ENCODE measurements at regions not wholly inside any gene's neighbourhood (a gene's known extent, or its start where the extent isn't known, plus 50 kb on each side); places are given as distances from the start of the nearest gene placed in this dataset.
A peak's percentile ranks its signal among the peaks of the same experiment; 100 is the strongest.

DNA sequence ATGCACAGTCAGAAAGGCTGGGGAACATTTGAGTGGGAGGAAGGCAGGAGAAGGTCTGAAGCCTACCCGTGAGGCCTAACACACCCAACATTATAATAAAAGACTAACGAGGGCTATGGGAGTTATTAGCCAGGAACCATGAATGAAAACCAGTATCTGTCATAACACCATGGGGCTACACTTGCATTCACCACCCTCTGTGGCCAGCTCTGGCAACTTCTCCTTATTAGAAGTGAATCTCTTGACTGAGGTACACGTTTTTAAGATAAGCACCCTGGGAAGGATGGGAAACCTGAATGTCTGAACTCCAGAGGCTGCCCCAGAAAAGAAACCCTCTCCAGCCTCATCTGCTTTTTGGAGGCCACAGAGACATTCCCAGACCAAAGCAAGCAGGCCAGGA is 204.3 kb upstream of the RAB4A start:
- Histone ChIP-seq H3K4me1 (peaks cover 0 to 49% (median 7%) of the 10 kb centered on the region in 3 donors), H3K27ac (no peak overlapping the region), H3K9me3 (no peaks in the 10 kb centered on the region), H3K36me3 (no peaks in the 10 kb centered on the region), H3K27me3 (no peaks in the 10 kb centered on the region), H3K4me3 (no peak overlapping the region)
- no peak for TF ChIP-seq EP300 (IDR thresholded peaks at IDR 0.05)
- TF ChIP-seq POLR2A (IDR thresholded peaks at IDR 0.05) = no peak
- no peak for TF ChIP-seq POLR2AphosphoS5 (IDR thresholded peaks at IDR 0.05)
- TF ChIP-seq CTCF (IDR thresholded peaks at IDR 0.05) = no peak
- WGBS, 2 donors (ENCODE audit: low coverage in 1 of 2) = 88 to 92% methylated on average over 2 to 3 of the region's 3 CpGs
- ATAC-seq = no peak

DNA sequence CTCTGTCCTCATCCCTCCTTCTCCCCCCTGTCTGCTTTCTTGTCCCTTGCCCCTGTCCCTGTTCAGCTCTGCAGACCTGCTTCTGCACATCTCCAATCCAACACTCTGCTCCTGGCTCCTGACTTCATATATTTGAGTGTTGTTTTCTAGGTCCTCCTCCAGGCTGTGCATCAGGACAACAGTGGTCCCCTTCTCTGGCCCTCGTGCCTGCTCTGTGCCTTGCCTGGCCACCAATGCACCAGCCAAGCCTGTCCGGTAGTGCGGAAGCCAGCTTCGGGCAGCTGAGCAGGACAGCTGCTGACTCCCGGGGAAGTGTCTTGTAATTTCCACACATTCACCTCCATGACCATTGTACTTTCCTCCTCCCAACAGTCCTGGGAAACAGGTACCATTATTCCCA is 203.4 kb upstream of the RAB4A start:
- Histone ChIP-seq H3K27ac (no peak overlapping the region), H3K4me1 (peaks cover 0 to 40% (median 3%) of the 10 kb centered on the region in 3 donors), H3K36me3 (no peaks in the 10 kb centered on the region), H3K9me3 (no peaks in the 10 kb centered on the region), H3K4me3 (no peak overlapping the region), H3K27me3 (no peaks in the 10 kb centered on the region)
- ATAC-seq = no peak
- WGBS, 2 donors (ENCODE audit: low coverage in 1 of 2) = 80% methylated on average over 5 of the region's 5 CpGs; no CpG with 5 or more reads in 1 of the 2 donors
- TF ChIP-seq CTCF (IDR thresholded peaks at IDR 0.05) (no peak), EP300 (IDR thresholded peaks at IDR 0.05) (no peak), POLR2A (IDR thresholded peaks at IDR 0.05) (no peak), POLR2AphosphoS5 (IDR thresholded peaks at IDR 0.05) (no peak)

DNA sequence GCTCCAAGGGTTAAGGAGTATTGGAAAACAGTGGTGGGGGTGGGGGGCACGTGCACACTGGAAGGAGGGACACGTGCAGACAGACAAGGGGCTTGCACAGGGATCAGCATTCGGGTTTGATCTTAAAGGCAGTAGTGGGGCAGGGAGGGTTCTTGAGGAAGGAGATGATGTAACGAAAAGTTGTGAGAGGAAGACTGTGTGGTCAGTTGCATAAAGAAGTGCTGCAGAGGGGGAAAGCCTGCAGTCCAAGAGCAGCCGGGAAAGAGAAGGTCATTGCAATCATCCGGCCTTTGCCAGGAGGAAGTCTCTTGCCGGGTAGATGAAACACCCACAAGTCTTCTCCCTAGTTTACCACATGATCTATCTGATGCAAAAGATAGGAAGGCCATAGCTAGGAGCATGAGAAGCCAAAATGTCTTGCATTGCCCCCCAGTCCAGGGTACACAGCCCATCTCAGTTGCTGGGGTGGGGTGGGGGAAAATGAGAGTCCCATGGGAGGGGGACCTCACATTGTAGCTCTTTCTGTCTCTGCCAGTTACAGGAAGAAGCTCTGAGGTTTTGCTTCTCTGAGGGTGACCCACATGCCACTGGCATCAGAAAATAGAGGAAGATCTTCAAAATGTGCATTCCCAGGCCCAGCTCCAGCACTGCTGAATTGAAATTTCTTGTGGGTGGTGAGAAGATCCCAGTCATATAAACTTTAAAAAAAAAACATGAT is 202.5 kb upstream of the RAB4A start:
- peak; percentile 58 for ATAC-seq
- Histone ChIP-seq H3K4me1 (peaks cover 0 to 31% (median 3%) of the 10 kb centered on the region in 3 donors), H3K4me3 (no peak overlapping the region), H3K27ac (peak overlapping the region in 2 of 4 donors; percentile 14 to 49), H3K9me3 (no peaks in the 10 kb centered on the region), H3K27me3 (no peaks in the 10 kb centered on the region), H3K36me3 (no peaks in the 10 kb centered on the region)
- WGBS, 2 donors (ENCODE audit: low coverage in 1 of 2) = 34 to 57% methylated on average over 3 to 7 of the region's 7 CpGs
- no peak for TF ChIP-seq EP300 (IDR thresholded peaks at IDR 0.05)
- TF ChIP-seq POLR2A (IDR thresholded peaks at IDR 0.05) = no peak
- TF ChIP-seq CTCF (IDR thresholded peaks at IDR 0.05) = no peak
- no peak for TF ChIP-seq POLR2AphosphoS5 (IDR thresholded peaks at IDR 0.05)

DNA sequence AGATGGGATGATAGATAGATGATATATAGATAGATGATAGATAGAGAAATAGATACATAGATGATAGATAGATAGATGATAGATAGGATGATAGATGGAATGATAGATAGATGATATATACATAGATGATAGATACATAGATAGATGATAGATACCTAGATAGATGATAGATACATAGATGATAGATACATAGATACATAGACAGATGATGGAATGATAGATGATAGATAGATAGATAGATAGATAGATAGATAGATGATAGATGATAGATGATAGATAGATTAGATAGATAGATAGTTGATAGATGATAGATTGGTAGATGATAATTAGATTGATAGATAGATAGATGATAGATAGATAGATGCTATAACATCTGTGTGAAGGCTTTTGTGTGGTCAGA is 201.7 kb upstream of the RAB4A start:
- Histone ChIP-seq H3K27ac (no peak overlapping the region), H3K4me1 (peaks cover 0 to 28% (median 3%) of the 10 kb centered on the region in 3 donors), H3K9me3 (no peaks in the 10 kb centered on the region), H3K4me3 (no peak overlapping the region), H3K36me3 (no peaks in the 10 kb centered on the region), H3K27me3 (no peaks in the 10 kb centered on the region)
- no peak for ATAC-seq
- TF ChIP-seq CTCF (IDR thresholded peaks at IDR 0.05) (no peak), EP300 (IDR thresholded peaks at IDR 0.05) (no peak), POLR2A (IDR thresholded peaks at IDR 0.05) (no peak), POLR2AphosphoS5 (IDR thresholded peaks at IDR 0.05) (no peak)

DNA sequence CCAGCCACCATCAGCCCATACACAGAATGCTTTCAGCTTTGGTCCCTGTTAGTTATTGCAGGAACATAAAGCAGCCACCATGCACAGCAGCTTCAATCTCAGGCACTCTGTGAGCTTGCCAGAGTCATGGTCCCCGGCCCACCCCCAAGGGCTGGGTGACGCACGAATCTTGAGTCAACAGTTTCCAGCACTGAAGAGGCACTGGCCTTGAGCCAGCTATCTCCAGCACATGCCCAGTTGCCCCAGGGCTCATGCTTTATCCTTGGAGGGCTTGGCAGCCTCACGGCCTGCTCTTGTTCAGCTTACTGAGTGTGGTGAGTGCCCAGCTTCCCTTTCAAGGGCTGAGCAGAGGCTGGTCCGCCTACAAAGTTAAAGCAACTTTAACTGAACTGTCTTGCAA is 200.7 kb upstream of the RAB4A start:
- H3K4me1 ChIP-seq = peaks cover 0 to 28% (median 3%) of the 10 kb centered on the region in 3 donors
- H3K36me3 ChIP-seq = no peaks in the 10 kb centered on the region
- TF ChIP-seq POLR2AphosphoS5 (IDR thresholded peaks at IDR 0.05) = peak; percentile 89
- no peak for TF ChIP-seq EP300 (IDR thresholded peaks at IDR 0.05)
- H3K4me3 ChIP-seq = no peak overlapping the region
- 24 to 25% methylated on average over 2 to 4 of the region's 5 CpGs for WGBS, 2 donors (ENCODE audit: low coverage in 1 of 2)
- H3K27ac ChIP-seq = peak overlapping the region in 3 of 4 donors; percentile 35 to 65 (median 36)
- ATAC-seq = peak; percentile 77
- H3K9me3 ChIP-seq = no peaks in the 10 kb centered on the region
- H3K27me3 ChIP-seq = no peaks in the 10 kb centered on the region
